DOHH2 (cell line): ENCODE measurements at regions not wholly inside any gene's neighbourhood (a gene's known extent, or its start where the extent isn't known, plus 50 kb on each side); places are given as distances from the start of the nearest gene placed in this dataset.

ENCODE experiments used
- H3F3A ChIP-seq: fragments of 200-600 bp; sonication (generic), shearing (Covaris generic); 2 replicates; pipeline ENCODE4 v1.6.0; 2016; ENCODE audit warnings: antibody characterized with exemption, mild to moderate bottlenecking; ENCODE audit not compliant: control insufficient read depth, insufficient read depth
- H3K27ac ChIP-seq: fragments of 200-600 bp; sonication (generic); 2 replicates; pipeline ENCODE4 v1.5.1; 2014; ENCODE audit warnings: low read depth, mild to moderate bottlenecking, low read length, moderate library complexity
- H3K27me3 ChIP-seq: fragments of 200-600 bp; sonication (generic); 2 replicates; pipeline ENCODE4 v1.6.1; 2014; ENCODE audit warnings: mild to moderate bottlenecking, low read length, mixed read lengths; ENCODE audit not compliant: control insufficient read depth
- H3K36me3 ChIP-seq: fragments of 200-600 bp; sonication (generic); 2 replicates; pipeline ENCODE4 v1.6.1; 2014; ENCODE audit warnings: mild to moderate bottlenecking, low read length, moderate library complexity, mixed read lengths; ENCODE audit not compliant: control insufficient read depth
- H3K4me1 ChIP-seq: fragments of 200-600 bp; sonication (generic); 2 replicates; pipeline ENCODE4 v1.6.1; 2014; ENCODE audit warnings: mild to moderate bottlenecking, low read length, mixed read lengths; ENCODE audit not compliant: control insufficient read depth
- H3K4me2 ChIP-seq: fragments of 200-600 bp; sonication (generic); 2 replicates; pipeline ENCODE4 v1.6.0; 2014; ENCODE audit warnings: mild to moderate bottlenecking, low read length, moderate library complexity
- H3K4me3 ChIP-seq: fragments of 200-600 bp; sonication (generic); 2 replicates; pipeline ENCODE4 v1.5.1; 2014; ENCODE audit warnings: mild to moderate bottlenecking, low read length, mixed read lengths
- H3K79me2 ChIP-seq: fragments of 200-600 bp; sonication (generic); 2 replicates; pipeline ENCODE4 v1.6.1; 2014; ENCODE audit warnings: mild to moderate bottlenecking, low read length, mixed read lengths; ENCODE audit not compliant: control insufficient read depth
- H3K9me2 ChIP-seq: fragments of 200-600 bp; sonication (generic); replicated peaks from 2 replicates; pipeline ENCODE4 v1.6.1; 2014; ENCODE audit warnings: mild to moderate bottlenecking, low read length, mixed read lengths; ENCODE audit not compliant: control insufficient read depth
- H3K9me3 ChIP-seq: fragments of 200-600 bp; sonication (generic); 2 replicates; pipeline ENCODE4 v1.6.1; 2014; ENCODE audit warnings: antibody characterized with exemption, low read length, mixed read lengths; ENCODE audit not compliant: control insufficient read depth, insufficient read depth
- H4K20me1 ChIP-seq: fragments of 200-600 bp; sonication (generic); 2 replicates; pipeline ENCODE4 v1.6.0; 2014; ENCODE audit warnings: low read depth, mild to moderate bottlenecking, antibody characterized with exemption, low read length, moderate library complexity; ENCODE audit not compliant: control insufficient read depth, insufficient read depth
- EZH2phosphoT487 ChIP-seq: fragments of 200-600 bp; sonication (generic); IDR thresholded peaks from 2 replicates; pipeline ENCODE4 v1.6.1; 2017; ENCODE audit warnings: borderline replicate concordance, mild to moderate bottlenecking, antibody characterized with exemption, low read length, moderate library complexity, mixed read lengths
- TF ChIP-seq, protein P1 (sequence below): fragments of 200-600 bp; sonication (generic); IDR thresholded peaks from one replicate; pipeline ENCODE4 v1.5.1; 2014; ENCODE audit warnings: antibody characterized with exemption, mild to moderate bottlenecking, low read depth, low read length; ENCODE audit not compliant: poor library complexity, severe bottlenecking

DNA sequence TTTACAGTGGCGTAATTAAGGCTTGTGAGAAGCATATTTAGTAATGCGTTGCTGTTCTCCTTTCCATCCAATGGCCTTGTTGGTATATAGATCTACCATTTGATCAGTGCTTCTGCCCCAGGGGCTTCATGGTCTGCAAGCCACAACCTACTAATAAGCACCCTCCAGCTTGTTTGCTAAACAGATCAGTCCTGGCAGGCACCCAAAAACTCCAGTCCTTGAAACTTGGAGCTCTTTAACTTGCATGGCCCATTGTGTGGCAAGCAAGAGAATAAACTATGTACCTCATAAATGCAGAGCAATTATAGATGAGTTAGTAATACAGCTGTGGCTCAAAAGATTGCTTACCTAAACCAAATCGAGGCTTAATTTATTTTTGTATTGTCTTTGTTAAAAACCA is 158.5 kb downstream of the FTCDNL1 start:
- no peaks in the 10 kb centered on the region for H3K36me3 ChIP-seq
- no peak overlapping the region for H3K27ac ChIP-seq
- no peaks in the 10 kb centered on the region for H3K9me2 ChIP-seq
- no peaks in the 10 kb centered on the region for H3K79me2 ChIP-seq
- no peak overlapping the region for H3K4me3 ChIP-seq
- no peaks in the 10 kb centered on the region for H4K20me1 ChIP-seq
- no peak overlapping the region for H3K4me2 ChIP-seq
- no peak for TF ChIP-seq EZH2phosphoT487
- TF ChIP-seq, protein P1, sequence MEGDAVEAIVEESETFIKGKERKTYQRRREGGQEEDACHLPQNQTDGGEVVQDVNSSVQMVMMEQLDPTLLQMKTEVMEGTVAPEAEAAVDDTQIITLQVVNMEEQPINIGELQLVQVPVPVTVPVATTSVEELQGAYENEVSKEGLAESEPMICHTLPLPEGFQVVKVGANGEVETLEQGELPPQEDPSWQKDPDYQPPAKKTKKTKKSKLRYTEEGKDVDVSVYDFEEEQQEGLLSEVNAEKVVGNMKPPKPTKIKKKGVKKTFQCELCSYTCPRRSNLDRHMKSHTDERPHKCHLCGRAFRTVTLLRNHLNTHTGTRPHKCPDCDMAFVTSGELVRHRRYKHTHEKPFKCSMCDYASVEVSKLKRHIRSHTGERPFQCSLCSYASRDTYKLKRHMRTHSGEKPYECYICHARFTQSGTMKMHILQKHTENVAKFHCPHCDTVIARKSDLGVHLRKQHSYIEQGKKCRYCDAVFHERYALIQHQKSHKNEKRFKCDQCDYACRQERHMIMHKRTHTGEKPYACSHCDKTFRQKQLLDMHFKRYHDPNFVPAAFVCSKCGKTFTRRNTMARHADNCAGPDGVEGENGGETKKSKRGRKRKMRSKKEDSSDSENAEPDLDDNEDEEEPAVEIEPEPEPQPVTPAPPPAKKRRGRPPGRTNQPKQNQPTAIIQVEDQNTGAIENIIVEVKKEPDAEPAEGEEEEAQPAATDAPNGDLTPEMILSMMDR: no peak
- no peaks in the 10 kb centered on the region for H3K4me1 ChIP-seq
- no peaks in the 10 kb centered on the region for H3F3A ChIP-seq
- no peaks in the 10 kb centered on the region for H3K27me3 ChIP-seq
- no peaks in the 10 kb centered on the region for H3K9me3 ChIP-seq

DNA sequence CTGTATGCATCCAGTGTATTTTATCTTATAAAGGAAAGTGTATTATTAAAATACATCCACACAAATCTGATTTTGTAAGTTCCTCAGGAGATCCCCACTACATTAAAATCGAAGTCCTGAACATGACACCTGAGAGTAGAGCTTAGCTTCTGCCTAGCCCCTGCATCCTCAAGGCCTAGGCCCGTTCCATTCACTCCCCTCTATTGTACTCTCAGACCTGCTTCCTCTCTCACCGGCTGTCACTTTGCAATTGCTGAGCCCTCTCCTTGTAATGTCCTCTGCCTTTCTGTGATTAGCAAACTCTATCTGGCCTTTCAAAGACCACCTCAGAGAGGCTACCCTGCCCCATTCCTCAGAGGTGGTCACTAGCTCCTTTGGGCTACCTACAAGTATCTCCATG is 160.8 kb downstream of the FTCDNL1 start:
- H3K79me2 ChIP-seq: no peaks in the 10 kb centered on the region
- H3F3A ChIP-seq: no peaks in the 10 kb centered on the region
- H3K4me3 ChIP-seq: no peak overlapping the region
- no peaks in the 10 kb centered on the region for H3K9me3 ChIP-seq
- no peaks in the 10 kb centered on the region for H4K20me1 ChIP-seq
- H3K4me1 ChIP-seq: no peaks in the 10 kb centered on the region
- no peak overlapping the region for H3K4me2 ChIP-seq
- no peaks in the 10 kb centered on the region for H3K27me3 ChIP-seq
- H3K9me2 ChIP-seq: no peaks in the 10 kb centered on the region
- H3K36me3 ChIP-seq: no peaks in the 10 kb centered on the region
- no peak overlapping the region for H3K27ac ChIP-seq
- TF ChIP-seq, protein P1: no peak
- TF ChIP-seq EZH2phosphoT487: no peak

- TF ChIP-seq EZH2phosphoT487: no peak
- no peaks in the 10 kb centered on the region for H3K9me3 ChIP-seq
- H4K20me1 ChIP-seq: no peaks in the 10 kb centered on the region
- no peaks in the 10 kb centered on the region for H3K79me2 ChIP-seq
- H3K9me2 ChIP-seq: no peaks in the 10 kb centered on the region
- no peak overlapping the region for H3K27ac ChIP-seq
- H3K36me3 ChIP-seq: no peaks in the 10 kb centered on the region
- H3K4me2 ChIP-seq: no peak overlapping the region
- no peak overlapping the region for H3K4me3 ChIP-seq
- no peaks in the 10 kb centered on the region for H3K27me3 ChIP-seq
- H3K4me1 ChIP-seq: no peaks in the 10 kb centered on the region
- H3F3A ChIP-seq: no peaks in the 10 kb centered on the region
These were observed 165.3 kb downstream of the FTCDNL1 start for GRCh38 chr2:199685669-199686068.

- H3K27me3 ChIP-seq: no peaks in the 10 kb centered on the region
- H3F3A ChIP-seq: no peaks in the 10 kb centered on the region
- H3K4me1 ChIP-seq: no peaks in the 10 kb centered on the region
- H3K79me2 ChIP-seq: no peaks in the 10 kb centered on the region
- no peaks in the 10 kb centered on the region for H3K9me2 ChIP-seq
- H3K4me2 ChIP-seq: no peak overlapping the region
- TF ChIP-seq EZH2phosphoT487: no peak
- TF ChIP-seq, protein P1: no peak
- H3K4me3 ChIP-seq: no peak overlapping the region
- H4K20me1 ChIP-seq: no peaks in the 10 kb centered on the region
- H3K36me3 ChIP-seq: no peaks in the 10 kb centered on the region
- no peak overlapping the region for H3K27ac ChIP-seq
- no peaks in the 10 kb centered on the region for H3K9me3 ChIP-seq
These were observed 166.2 kb downstream of the FTCDNL1 start for GRCh38 chr2:199684832-199685231.
